ENCODE measurements at regions not wholly inside any gene's neighbourhood (a gene's known extent, or its start where the extent isn't known, plus 50 kb on each side); places are given as distances from the start of the nearest gene placed in this dataset.
"Not testable (repeated sequence)": the region's sequence is repeated elsewhere in the genome, so short reads cannot be mapped to it uniquely, and the experiment has no call there.

DNA sequence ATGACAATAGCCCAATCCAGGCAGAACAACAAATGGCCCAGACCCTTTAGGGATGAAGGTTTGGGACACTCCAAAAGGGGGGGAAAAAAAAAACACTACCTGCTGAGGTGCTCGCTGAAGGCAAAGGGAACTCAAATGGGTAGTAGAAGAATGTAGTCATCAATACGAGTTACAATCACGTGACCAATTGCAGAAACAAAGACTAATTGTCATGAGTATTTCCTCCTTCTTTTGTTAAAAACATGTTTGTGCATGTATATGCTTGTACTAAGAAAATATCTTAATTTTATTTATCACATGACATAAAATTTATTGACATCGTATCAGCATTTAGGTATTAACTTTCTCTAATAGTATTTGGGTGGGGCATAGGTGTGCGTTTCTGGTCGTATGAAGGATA lies 743.5 kb downstream of the DNAH5 start:
- no peak for TF ChIP-seq CTCF (IDR thresholded peaks at IDR 0.05; ENCODE audit: unreplicated experiment)
- no peak for DNase-seq (ENCODE audit: low spot score)
- peaks cover 3% of the 10 kb centered on the region for H3K27me3 Mint-ChIP-seq (ENCODE audit: unreplicated experiment)
- no peak overlapping the region for H3K4me3 Mint-ChIP-seq (ENCODE audit: unreplicated experiment)
- H3K4me1 Mint-ChIP-seq (ENCODE audit: unreplicated experiment), result no peaks in the 10 kb centered on the region
- H3K36me3 Mint-ChIP-seq (ENCODE audit: low read depth, unreplicated experiment), result no peaks in the 10 kb centered on the region
- H3K9me3 Mint-ChIP-seq (ENCODE audit: unreplicated experiment), result no peaks in the 10 kb centered on the region
- H3K27ac Mint-ChIP-seq (ENCODE audit: unreplicated experiment), result no peak overlapping the region

DNA sequence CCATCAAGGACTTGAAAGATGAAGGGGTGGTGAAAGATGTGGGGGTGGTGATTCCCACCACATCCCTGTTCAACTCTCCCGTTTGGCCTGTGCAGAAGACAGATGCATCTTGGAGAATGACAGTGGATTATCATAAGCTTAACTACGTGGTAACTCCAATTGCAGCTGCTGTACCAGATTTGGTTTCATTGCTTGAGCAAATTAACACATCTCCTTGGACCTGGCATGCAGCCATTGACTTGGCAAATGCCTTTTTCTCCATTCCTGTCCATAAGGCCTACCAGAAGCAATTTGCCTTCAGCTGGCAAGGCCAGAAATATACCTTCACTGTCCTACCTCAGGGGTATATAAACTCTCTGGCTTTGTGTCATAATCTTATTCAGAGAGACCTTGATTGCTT lies 746.3 kb downstream of the DNAH5 start:
- H3K4me3 Mint-ChIP-seq (ENCODE audit: unreplicated experiment); H3K9me3 Mint-ChIP-seq (ENCODE audit: unreplicated experiment); H3K36me3 Mint-ChIP-seq (ENCODE audit: low read depth, unreplicated experiment); H3K4me1 Mint-ChIP-seq (ENCODE audit: unreplicated experiment); H3K27ac Mint-ChIP-seq (ENCODE audit: unreplicated experiment); H3K27me3 Mint-ChIP-seq (ENCODE audit: unreplicated experiment); DNase-seq (ENCODE audit: low spot score): not testable (repeated sequence)

DNA sequence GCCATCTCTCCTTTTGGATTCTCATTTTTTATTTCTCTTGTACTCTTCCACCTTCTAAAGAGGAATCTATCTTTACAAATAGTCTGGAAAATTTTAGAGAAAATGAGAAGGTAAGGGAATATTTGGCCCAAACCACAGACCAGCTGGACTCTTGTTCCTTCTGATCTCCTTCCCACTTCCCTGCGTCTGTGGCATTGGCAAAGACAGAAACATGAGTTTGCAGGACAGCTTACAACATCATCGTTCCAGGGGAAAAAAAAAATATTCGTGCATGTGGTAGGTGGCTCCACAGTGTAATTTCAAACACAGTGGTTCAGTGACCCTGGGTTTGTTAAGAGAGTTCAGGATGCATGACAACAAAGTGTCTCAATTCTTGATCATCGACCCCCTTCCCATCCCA lies 755.0 kb downstream of the DNAH5 start:
- Mint-ChIP-seq H3K27ac (ENCODE audit: unreplicated experiment) (no peak overlapping the region), H3K27me3 (ENCODE audit: unreplicated experiment) (no peaks in the 10 kb centered on the region), H3K4me3 (ENCODE audit: unreplicated experiment) (no peak overlapping the region), H3K9me3 (ENCODE audit: unreplicated experiment) (no peaks in the 10 kb centered on the region), H3K36me3 (ENCODE audit: low read depth, unreplicated experiment) (no peaks in the 10 kb centered on the region), H3K4me1 (ENCODE audit: unreplicated experiment) (peaks cover 8% of the 10 kb centered on the region)
- no peak for TF ChIP-seq CTCF (IDR thresholded peaks at IDR 0.05; ENCODE audit: unreplicated experiment)
- no peak for DNase-seq (ENCODE audit: low spot score)

GRCh38 chr5:13188371-13188770 lies 756.1 kb downstream of the DNAH5 start:
- no peaks in the 10 kb centered on the region for H3K27me3 Mint-ChIP-seq (ENCODE audit: unreplicated experiment)
- no peaks in the 10 kb centered on the region for H3K9me3 Mint-ChIP-seq (ENCODE audit: unreplicated experiment)
- no peaks in the 10 kb centered on the region for H3K36me3 Mint-ChIP-seq (ENCODE audit: low read depth, unreplicated experiment)
- TF ChIP-seq CTCF (IDR thresholded peaks at IDR 0.05; ENCODE audit: unreplicated experiment), result no peak
- DNase-seq (ENCODE audit: low spot score), result no peak
- H3K27ac Mint-ChIP-seq (ENCODE audit: unreplicated experiment), result no peak overlapping the region
- H3K4me1 Mint-ChIP-seq (ENCODE audit: unreplicated experiment), result peaks cover 8% of the 10 kb centered on the region
- no peak overlapping the region for H3K4me3 Mint-ChIP-seq (ENCODE audit: unreplicated experiment)

GRCh38 chr5:13187186-13187585 lies 757.3 kb downstream of the DNAH5 start:
- DNase-seq (ENCODE audit: low spot score), result no peak
- Mint-ChIP-seq H3K27ac (ENCODE audit: unreplicated experiment) (no peak overlapping the region), H3K27me3 (ENCODE audit: unreplicated experiment) (no peaks in the 10 kb centered on the region)

More at GRCh38 chr5:13187186-13187585, 757.3 kb downstream of the DNAH5 start:
- H3K4me3 Mint-ChIP-seq (ENCODE audit: unreplicated experiment), result no peak overlapping the region
- TF ChIP-seq CTCF (IDR thresholded peaks at IDR 0.05; ENCODE audit: unreplicated experiment), result no peak
- peaks cover 8% of the 10 kb centered on the region for H3K4me1 Mint-ChIP-seq (ENCODE audit: unreplicated experiment)
- no peaks in the 10 kb centered on the region for H3K36me3 Mint-ChIP-seq (ENCODE audit: low read depth, unreplicated experiment)
- H3K9me3 Mint-ChIP-seq (ENCODE audit: unreplicated experiment), result no peaks in the 10 kb centered on the region
